Activated gamma-delta T cell treated with anti-CD3 and anti-CD28 coated beads, Interleukin-2, amount 50 U/mL, for 16 hours (primary cell): ENCODE measurements at regions not wholly inside any gene's neighbourhood (a gene's known extent, or its start where the extent isn't known, plus 50 kb on each side); places are given as distances from the start of the nearest gene placed in this dataset.

ENCODE experiments used
- DNase-seq: peaks from one replicate; pipeline ENCODE4 v3.0.0-alpha.2; 2020; ENCODE audit warnings: low read depth

- no peak for DNase-seq
Observed at GRCh38 chr4:123455360-123455759, 58.8 kb downstream of the SPRY1 start.

- no peak for DNase-seq
Observed at GRCh38 chr4:123462007-123462406, 65.4 kb downstream of the SPRY1 start.

GRCh38 chr4:123463869-123464268 is 67.3 kb downstream of the SPRY1 start:
- no peak for DNase-seq

GRCh38 chr4:123465416-123465815 is 68.8 kb downstream of the SPRY1 start:
- DNase-seq, result no peak

GRCh38 chr4:123466080-123466785 is 69.6 kb downstream of the SPRY1 start:
- DNase-seq, result no peak

- DNase-seq, result no peak
Observed at GRCh38 chr4:123468479-123469031, 72.0 kb downstream of the SPRY1 start.

GRCh38 chr4:123469245-123469644 is 72.7 kb downstream of the SPRY1 start:
- DNase-seq, result no peak

- no peak for DNase-seq
Observed at GRCh38 chr4:123469696-123470095, 73.1 kb downstream of the SPRY1 start.

- DNase-seq, result no peak
Observed at GRCh38 chr4:123470640-123471039, 74.0 kb downstream of the SPRY1 start.

- no peak for DNase-seq
Observed at GRCh38 chr4:123471655-123472369, 75.2 kb downstream of the SPRY1 start.

GRCh38 chr4:123474817-123475216 is 78.2 kb downstream of the SPRY1 start:
- DNase-seq, result no peak

GRCh38 chr4:123476089-123476488 is 79.5 kb downstream of the SPRY1 start:
- DNase-seq, result no peak

- peak; percentile 9 for DNase-seq
Observed at GRCh38 chr4:123477711-123478209, 81.2 kb downstream of the SPRY1 start.

- DNase-seq, result no peak
Observed at GRCh38 chr4:123478859-123479345, 82.3 kb downstream of the SPRY1 start.

GRCh38 chr4:123479944-123480343 is 83.3 kb downstream of the SPRY1 start:
- DNase-seq, result no peak

GRCh38 chr4:123480706-123481418 is 84.3 kb downstream of the SPRY1 start:
- DNase-seq, result no peak

- DNase-seq, result no peak
Observed at GRCh38 chr4:123481717-123482116, 85.1 kb downstream of the SPRY1 start.

GRCh38 chr4:123484291-123484926 is 87.8 kb downstream of the SPRY1 start:
- DNase-seq, result no peak

GRCh38 chr4:123485601-123486000 is 89.0 kb downstream of the SPRY1 start:
- DNase-seq, result no peak

GRCh38 chr4:123488916-123489315 is 92.3 kb downstream of the SPRY1 start:
- no peak for DNase-seq

GRCh38 chr4:123495530-123495929 is 98.9 kb downstream of the SPRY1 start:
- DNase-seq, result no peak

GRCh38 chr4:123496421-123496820 is 99.8 kb downstream of the SPRY1 start:
- DNase-seq, result no peak
